Panc1 (cell line): ENCODE measurements at regions not wholly inside any gene's neighbourhood (a gene's known extent, or its start where the extent isn't known, plus 50 kb on each side); places are given as distances from the start of the nearest gene placed in this dataset.

ENCODE experiments used
- ATAC-seq: fragments of 200-7000 bp; cut with Tn5 transposase; 2 replicates; pipeline ENCODE4 v1.9.1; 2020; ENCODE audit warnings: mild to moderate bottlenecking, moderate library complexity
- BruUV-seq: library from RNA; stranded (reverse); fragments of 400-500 nt; replicated peaks from 2 replicates; lab custom pipeline; 2021; lab: Mats Ljungman, UMichigan
- CTCF ChIA-PET: fragments of 300-600 bp; sonication (Branson Sonifier 250); formaldehyde crosslinking; loops from one replicate; lab custom pipeline; 2022; ENCODE audit warnings: antibody characterized with exemption; lab: Charles Lee
- POLR2A ChIA-PET: fragments of 300-600 bp; sonication (Branson Sonifier 250); formaldehyde crosslinking; loops from one replicate; lab custom pipeline; 2022; ENCODE audit warnings: antibody characterized with exemption; lab: Charles Lee
- DNase-seq: peaks from one replicate; pipeline ENCODE4 v3.0.0-alpha.2; 2010; ENCODE audit warnings: low read depth, low spot score
- H3K27ac ChIP-seq: 2 replicates; pipeline ENCODE4 v1.5.1; 2011; ENCODE audit warnings: mild to moderate bottlenecking, low read length, inconsistent platforms
- H3K27me3 ChIP-seq: fragments of 200-500 bp; sonication (Bioruptor generic); 2 replicates; pipeline ENCODE4 v1.6.0; 2014; ENCODE audit warnings: low read length, inconsistent platforms; ENCODE audit not compliant: control insufficient read depth, insufficient read depth
- H3K36me3 ChIP-seq: fragments of 200-500 bp; sonication (Bioruptor generic); 2 replicates; pipeline ENCODE4 v1.5.1; 2014; ENCODE audit warnings: inconsistent platforms, mild to moderate bottlenecking, low read length, moderate library complexity; ENCODE audit not compliant: control insufficient read depth, insufficient read depth
- H3K4me1 ChIP-seq: 2 replicates; pipeline ENCODE4 v1.5.1; 2011; ENCODE audit warnings: inconsistent platforms, mild to moderate bottlenecking, low read length, moderate library complexity; ENCODE audit not compliant: control insufficient read depth, insufficient read depth
- H3K4me3 ChIP-seq, 2 experiments: 2 replicates each; pipeline ENCODE4 v1.5.1; 2011 to 2012; ENCODE audit warnings: low read depth in 2 of 2, low read length in 2 of 2, mild to moderate bottlenecking in 2 of 2, inconsistent platforms in 1 of 2, moderate library complexity in 1 of 2
- H3K9me3 ChIP-seq: fragments of 200-500 bp; sonication (Bioruptor generic); 2 replicates; pipeline ENCODE4 v1.5.1; 2014; ENCODE audit warnings: low read depth, mild to moderate bottlenecking, inconsistent platforms, low read length, moderate library complexity; ENCODE audit not compliant: control insufficient read depth, insufficient read depth
- POLR2AphosphoS5 ChIP-seq: IDR thresholded peaks from 2 replicates; pipeline ENCODE4 v1.6.1; 2012; ENCODE audit warnings: mild to moderate bottlenecking, low read depth, low read length, moderate library complexity
- SIN3A ChIP-seq: IDR thresholded peaks from 2 replicates; pipeline ENCODE4 v1.6.1; 2012; ENCODE audit warnings: low read depth, mild to moderate bottlenecking, low read length, moderate library complexity, borderline replicate concordance; ENCODE audit not compliant: insufficient read depth
- TCF7L2 ChIP-seq: IDR thresholded peaks from 2 replicates; pipeline ENCODE4 v1.6.1; 2011; ENCODE audit warnings: mild to moderate bottlenecking, low read depth, low read length, inconsistent platforms
- in situ Hi-C: cut with HindIII; loops from 2 replicates; pipeline ENCODE4 v1.10.0; 2016; ENCODE audit warnings: low sequenced_read_pairs, low pct_unique_long_range_greater_than_20kb
- intact Hi-C: fragments of 100-400 bp; cut with micrococcal nuclease; formaldehyde crosslinking; loops from one replicate; pipeline ENCODE4 v1.10.0; 2022; ENCODE audit not compliant: unreplicated experiment
- TF ChIP-seq, protein P1 (sequence below): fragments of 450-650 bp; IDR thresholded peaks from 2 replicates; pipeline ENCODE4 v1.5.1; 2017; ENCODE audit warnings: mild to moderate bottlenecking
- TF ChIP-seq, protein P2 (sequence below), 2 experiments: IDR thresholded peaks; 2 replicates each; pipeline ENCODE4 v1.6.1; 2011 to 2012; ENCODE audit warnings: low read depth in 2 of 2, control low read depth in 1 of 2, low read length in 1 of 2, mild to moderate bottlenecking in 1 of 2, moderate library complexity in 1 of 2; ENCODE audit not compliant: insufficient read depth in 1 of 2

DNA sequence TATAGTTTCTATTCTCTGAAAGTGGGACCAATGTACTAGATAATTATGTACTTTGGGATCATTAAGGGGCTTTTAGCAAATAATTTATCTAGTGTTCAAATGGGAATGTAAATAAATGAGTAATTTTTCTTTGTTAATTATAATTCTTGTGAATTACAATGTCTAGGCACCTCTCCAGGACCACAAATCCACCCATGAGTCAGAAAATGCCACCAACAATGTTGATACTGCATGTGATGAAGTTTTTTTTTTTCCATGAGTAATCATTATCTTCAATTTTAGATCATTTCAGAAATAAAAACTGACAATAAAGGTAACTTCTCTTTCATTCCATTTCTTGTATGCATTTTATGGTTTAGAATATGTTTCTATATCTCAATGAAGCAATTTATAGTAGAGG, 470.3 kb downstream of the VRK1 start:
- H3K9me3 ChIP-seq: no peaks in the 10 kb centered on the region
- ChIA-PET CTCF (no interaction called here), POLR2A (no interaction called here)
- no peaks in the 10 kb centered on the region for H3K36me3 ChIP-seq
- ATAC-seq: no peak
- H3K4me1 ChIP-seq: no peaks in the 10 kb centered on the region
- BruUV-seq: no TSS peak
- in situ Hi-C loops: no loop called here
- intact Hi-C loops: no loop called here
- no peaks in the 10 kb centered on the region for H3K27me3 ChIP-seq
- no peak overlapping the region for H3K27ac ChIP-seq
- no peak overlapping the region for H3K4me3 ChIP-seq
- TF ChIP-seq, protein P1, sequence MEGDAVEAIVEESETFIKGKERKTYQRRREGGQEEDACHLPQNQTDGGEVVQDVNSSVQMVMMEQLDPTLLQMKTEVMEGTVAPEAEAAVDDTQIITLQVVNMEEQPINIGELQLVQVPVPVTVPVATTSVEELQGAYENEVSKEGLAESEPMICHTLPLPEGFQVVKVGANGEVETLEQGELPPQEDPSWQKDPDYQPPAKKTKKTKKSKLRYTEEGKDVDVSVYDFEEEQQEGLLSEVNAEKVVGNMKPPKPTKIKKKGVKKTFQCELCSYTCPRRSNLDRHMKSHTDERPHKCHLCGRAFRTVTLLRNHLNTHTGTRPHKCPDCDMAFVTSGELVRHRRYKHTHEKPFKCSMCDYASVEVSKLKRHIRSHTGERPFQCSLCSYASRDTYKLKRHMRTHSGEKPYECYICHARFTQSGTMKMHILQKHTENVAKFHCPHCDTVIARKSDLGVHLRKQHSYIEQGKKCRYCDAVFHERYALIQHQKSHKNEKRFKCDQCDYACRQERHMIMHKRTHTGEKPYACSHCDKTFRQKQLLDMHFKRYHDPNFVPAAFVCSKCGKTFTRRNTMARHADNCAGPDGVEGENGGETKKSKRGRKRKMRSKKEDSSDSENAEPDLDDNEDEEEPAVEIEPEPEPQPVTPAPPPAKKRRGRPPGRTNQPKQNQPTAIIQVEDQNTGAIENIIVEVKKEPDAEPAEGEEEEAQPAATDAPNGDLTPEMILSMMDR: no peak
- TF ChIP-seq SIN3A: no peak
- TF ChIP-seq TCF7L2: no peak
- TF ChIP-seq POLR2AphosphoS5: no peak
- TF ChIP-seq, protein P2, sequence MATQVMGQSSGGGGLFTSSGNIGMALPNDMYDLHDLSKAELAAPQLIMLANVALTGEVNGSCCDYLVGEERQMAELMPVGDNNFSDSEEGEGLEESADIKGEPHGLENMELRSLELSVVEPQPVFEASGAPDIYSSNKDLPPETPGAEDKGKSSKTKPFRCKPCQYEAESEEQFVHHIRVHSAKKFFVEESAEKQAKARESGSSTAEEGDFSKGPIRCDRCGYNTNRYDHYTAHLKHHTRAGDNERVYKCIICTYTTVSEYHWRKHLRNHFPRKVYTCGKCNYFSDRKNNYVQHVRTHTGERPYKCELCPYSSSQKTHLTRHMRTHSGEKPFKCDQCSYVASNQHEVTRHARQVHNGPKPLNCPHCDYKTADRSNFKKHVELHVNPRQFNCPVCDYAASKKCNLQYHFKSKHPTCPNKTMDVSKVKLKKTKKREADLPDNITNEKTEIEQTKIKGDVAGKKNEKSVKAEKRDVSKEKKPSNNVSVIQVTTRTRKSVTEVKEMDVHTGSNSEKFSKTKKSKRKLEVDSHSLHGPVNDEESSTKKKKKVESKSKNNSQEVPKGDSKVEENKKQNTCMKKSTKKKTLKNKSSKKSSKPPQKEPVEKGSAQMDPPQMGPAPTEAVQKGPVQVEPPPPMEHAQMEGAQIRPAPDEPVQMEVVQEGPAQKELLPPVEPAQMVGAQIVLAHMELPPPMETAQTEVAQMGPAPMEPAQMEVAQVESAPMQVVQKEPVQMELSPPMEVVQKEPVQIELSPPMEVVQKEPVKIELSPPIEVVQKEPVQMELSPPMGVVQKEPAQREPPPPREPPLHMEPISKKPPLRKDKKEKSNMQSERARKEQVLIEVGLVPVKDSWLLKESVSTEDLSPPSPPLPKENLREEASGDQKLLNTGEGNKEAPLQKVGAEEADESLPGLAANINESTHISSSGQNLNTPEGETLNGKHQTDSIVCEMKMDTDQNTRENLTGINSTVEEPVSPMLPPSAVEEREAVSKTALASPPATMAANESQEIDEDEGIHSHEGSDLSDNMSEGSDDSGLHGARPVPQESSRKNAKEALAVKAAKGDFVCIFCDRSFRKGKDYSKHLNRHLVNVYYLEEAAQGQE (IDR thresholded peaks at IDR 0.05; ENCODE audit: insufficient read depth in 1 of 2, low read depth in 2 of 2, low read length in 1 of 2): no peak
- DNase-seq: no peak

- no peaks in the 10 kb centered on the region for H3K4me1 ChIP-seq
- intact Hi-C loops (no loop called here), in situ Hi-C loops (no loop called here)
- H3K27me3 ChIP-seq: no peaks in the 10 kb centered on the region
- ChIA-PET POLR2A (no interaction called here), CTCF (no interaction called here)
- ATAC-seq (no peak), DNase-seq (no peak)
- BruUV-seq: no TSS peak
- no peak overlapping the region for H3K27ac ChIP-seq
- no peaks in the 10 kb centered on the region for H3K36me3 ChIP-seq
- H3K4me3 ChIP-seq: no peak overlapping the region
- H3K9me3 ChIP-seq: no peaks in the 10 kb centered on the region
- TF ChIP-seq POLR2AphosphoS5: no peak
- TF ChIP-seq, protein P2 (IDR thresholded peaks at IDR 0.05; ENCODE audit: insufficient read depth in 1 of 2, low read depth in 2 of 2, low read length in 1 of 2): no peak
- TF ChIP-seq TCF7L2: no peak
- TF ChIP-seq SIN3A: no peak
- TF ChIP-seq, protein P1: no peak
Observed at GRCh38 chr14:97268097-97268496, 470.9 kb downstream of the VRK1 start.
